Prostate gland (tissue), 2 donors: ENCODE measurements at regions not wholly inside any gene's neighbourhood (a gene's known extent, or its start where the extent isn't known, plus 50 kb on each side); places are given as distances from the start of the nearest gene placed in this dataset.

ENCODE experiments used
- DNase-seq: peaks from one replicate; pipeline ENCODE4 v3.0.0-alpha.2; 2019; ENCODE audit warnings: low spot score
- H3K27ac ChIP-seq, 2 donors: fragments of 200-600 bp; sonication (generic); 2 replicates each; pipeline ENCODE4 v1.5.1; 2017 to 2019
- H3K27me3 ChIP-seq: fragments of 200-600 bp; sonication (generic); replicated peaks from 2 replicates; pipeline ENCODE4 v1.5.1; 2019; ENCODE audit not compliant: insufficient read depth
- H3K36me3 ChIP-seq, 2 donors: fragments of 200-600 bp; sonication (generic); 1 replicate in 1 of 2; 2 replicates in 1 of 2; pipeline versions ENCODE4 v1.5.1 to v1.8.1; 2017 to 2019
- H3K4me1 ChIP-seq: fragments of 200-600 bp; sonication (generic); replicated peaks from 2 replicates; pipeline ENCODE4 v1.5.1; 2019
- H3K4me3 ChIP-seq, 2 donors: fragments of 200-600 bp; sonication (generic); 2 replicates each; pipeline ENCODE4 v1.5.1; 2017 to 2019
- H3K9me3 ChIP-seq: fragments of 200-600 bp; sonication (generic); 2 replicates; pipeline ENCODE4 v1.5.1; 2017
- POLR2A ChIP-seq: fragments of 450-650 bp; IDR thresholded peaks from one replicate; pipeline ENCODE4 v1.6.1; 2016; ENCODE audit warnings: antibody characterized with exemption, mild to moderate bottlenecking
- POLR2AphosphoS5 ChIP-seq: sonication (generic); formaldehyde crosslinking; IDR thresholded peaks from one replicate; pipeline ENCODE4 v1.6.1; 2017; ENCODE audit warnings: antibody characterized with exemption
- WGBS: methylation state at CpG from one replicate; pipeline ENCODE4 v1.1.5; 2018; 5-methylcytosine and 5-hydroxymethylcytosine counted together
- intact Hi-C: fragments of 100-400 bp; cut with DNase I; formaldehyde crosslinking; loops from one replicate; pipeline ENCODE4 v1.14.2; 2022
- TF ChIP-seq, protein P1 (sequence below), 4 experiments: fragments of 200-600 bp in 2 of 4; fragments of 450-650 bp in 2 of 4; sonication (generic) in 2 of 4; IDR thresholded peaks; 1 replicate in 3 of 4; 2 replicates in 1 of 4; pipeline ENCODE4 v1.5.1; 2016 to 2019; ENCODE audit warnings: antibody characterized with exemption in 4 of 4, mild to moderate bottlenecking in 2 of 4, moderate library complexity in 2 of 4

DNA sequence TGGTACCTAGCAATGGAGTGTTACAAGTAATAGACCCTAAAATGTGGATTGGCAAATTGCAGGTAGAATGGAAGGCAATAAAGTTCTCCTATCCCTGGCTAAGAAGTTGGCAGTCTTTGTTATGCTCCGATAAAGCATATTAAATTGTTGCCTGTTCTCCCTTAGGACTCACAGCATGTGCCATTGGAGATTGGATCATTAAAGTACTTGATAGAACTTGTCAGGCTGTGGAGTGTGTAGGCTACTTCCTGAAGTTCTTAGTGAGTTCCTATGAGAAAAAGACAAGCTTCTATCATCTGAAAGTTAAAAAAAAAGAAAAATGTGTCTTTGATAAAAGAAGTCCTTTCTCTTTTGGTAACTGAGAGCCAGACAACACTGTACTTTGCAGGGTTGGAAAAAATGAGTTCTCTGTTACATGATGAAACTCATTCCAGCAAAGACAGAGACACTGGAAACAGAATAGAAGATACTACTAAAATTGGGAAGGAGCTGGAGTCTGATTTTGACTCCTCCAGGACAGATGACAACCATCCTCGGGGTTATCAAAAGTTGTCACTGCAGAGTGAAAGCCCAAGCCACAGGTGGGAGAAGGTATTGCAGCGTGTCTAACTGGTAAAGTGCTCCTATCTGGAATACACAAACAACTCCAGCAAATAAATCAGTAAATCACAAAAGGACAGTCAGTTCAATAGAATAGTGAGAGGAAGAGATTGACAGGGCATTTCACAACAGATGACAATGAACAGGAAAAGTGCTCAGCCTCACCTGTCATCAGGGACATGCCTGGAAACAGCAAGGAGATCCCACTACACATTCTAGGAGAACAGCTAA lies 87.5 kb upstream of the WDR26 start:
- Histone ChIP-seq H3K36me3 (peaks cover 0 to 2% of the 10 kb centered on the region in 2 donors), H3K27ac (no peak overlapping the region), H3K9me3 (no peaks in the 10 kb centered on the region), H3K27me3 (no peaks in the 10 kb centered on the region), H3K4me3 (no peak overlapping the region), H3K4me1 (no peaks in the 10 kb centered on the region)
- 61% methylated on average over 3 of the region's 3 CpGs for WGBS
- TF ChIP-seq POLR2AphosphoS5 (no peak), POLR2A (no peak)
- TF ChIP-seq, protein P1, sequence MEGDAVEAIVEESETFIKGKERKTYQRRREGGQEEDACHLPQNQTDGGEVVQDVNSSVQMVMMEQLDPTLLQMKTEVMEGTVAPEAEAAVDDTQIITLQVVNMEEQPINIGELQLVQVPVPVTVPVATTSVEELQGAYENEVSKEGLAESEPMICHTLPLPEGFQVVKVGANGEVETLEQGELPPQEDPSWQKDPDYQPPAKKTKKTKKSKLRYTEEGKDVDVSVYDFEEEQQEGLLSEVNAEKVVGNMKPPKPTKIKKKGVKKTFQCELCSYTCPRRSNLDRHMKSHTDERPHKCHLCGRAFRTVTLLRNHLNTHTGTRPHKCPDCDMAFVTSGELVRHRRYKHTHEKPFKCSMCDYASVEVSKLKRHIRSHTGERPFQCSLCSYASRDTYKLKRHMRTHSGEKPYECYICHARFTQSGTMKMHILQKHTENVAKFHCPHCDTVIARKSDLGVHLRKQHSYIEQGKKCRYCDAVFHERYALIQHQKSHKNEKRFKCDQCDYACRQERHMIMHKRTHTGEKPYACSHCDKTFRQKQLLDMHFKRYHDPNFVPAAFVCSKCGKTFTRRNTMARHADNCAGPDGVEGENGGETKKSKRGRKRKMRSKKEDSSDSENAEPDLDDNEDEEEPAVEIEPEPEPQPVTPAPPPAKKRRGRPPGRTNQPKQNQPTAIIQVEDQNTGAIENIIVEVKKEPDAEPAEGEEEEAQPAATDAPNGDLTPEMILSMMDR (IDR thresholded peaks at IDR 0.05), result peak in 1 of 4 experiments; percentile 21
- intact Hi-C loops, result no loop called here
- no peak for DNase-seq

DNA sequence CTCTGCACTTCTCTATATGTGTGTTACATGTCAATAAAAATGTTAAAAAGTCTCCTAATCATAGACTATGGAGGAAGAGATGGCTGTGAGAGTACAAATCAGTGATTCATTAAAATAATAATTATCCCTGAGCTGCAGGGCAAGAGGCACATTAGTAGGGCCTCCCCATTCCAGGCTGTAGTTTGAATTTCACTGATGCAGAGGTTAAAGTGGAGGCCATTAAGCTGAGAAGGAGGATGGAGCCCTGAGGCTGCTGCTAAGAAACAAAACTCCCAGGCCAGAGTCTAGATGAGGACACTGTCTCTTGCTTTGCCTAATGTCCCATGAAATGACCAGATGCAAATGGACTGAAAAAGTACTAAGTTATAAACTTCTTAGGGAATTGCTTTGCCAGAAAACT lies 89.1 kb upstream of the WDR26 start:
- Histone ChIP-seq H3K27ac (no peak overlapping the region), H3K36me3 (no peaks in the 10 kb centered on the region), H3K9me3 (no peaks in the 10 kb centered on the region), H3K27me3 (no peaks in the 10 kb centered on the region), H3K4me1 (no peaks in the 10 kb centered on the region), H3K4me3 (no peak overlapping the region)
- no peak for DNase-seq
- no peak for TF ChIP-seq POLR2AphosphoS5
- TF ChIP-seq POLR2A, result no peak
- TF ChIP-seq, protein P1 (IDR thresholded peaks at IDR 0.05), result no peak
- intact Hi-C loops, result no loop called here

DNA sequence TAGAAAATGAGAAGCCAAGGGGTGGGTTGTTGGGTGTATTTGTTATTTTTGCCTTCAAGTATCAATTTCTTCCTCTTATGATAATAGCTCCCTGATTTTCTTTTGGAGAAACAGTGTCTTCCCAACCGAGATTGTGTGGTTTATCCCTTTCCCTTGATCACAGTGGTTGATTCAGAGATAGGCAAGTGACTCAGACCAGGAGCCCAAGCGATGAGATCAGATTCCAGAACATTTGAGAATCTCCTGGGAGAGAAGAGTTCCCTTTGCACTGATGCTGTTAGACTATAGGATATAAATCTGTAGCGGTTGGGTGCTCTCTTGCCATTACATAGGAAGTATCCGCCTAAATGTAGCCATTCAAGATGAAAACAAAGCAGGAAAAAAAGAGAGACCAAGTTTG lies 90.1 kb upstream of the WDR26 start:
- H3K4me1 ChIP-seq, result no peaks in the 10 kb centered on the region
- DNase-seq, result no peak
- H3K27ac ChIP-seq, result no peak overlapping the region
- no peak overlapping the region for H3K4me3 ChIP-seq
- TF ChIP-seq, protein P1 (IDR thresholded peaks at IDR 0.05), result no peak
- TF ChIP-seq POLR2A, result no peak
- TF ChIP-seq POLR2AphosphoS5, result no peak
- H3K27me3 ChIP-seq, result no peaks in the 10 kb centered on the region
- WGBS, result 92% methylated on average over 4 of the region's 4 CpGs
- H3K9me3 ChIP-seq, result no peaks in the 10 kb centered on the region
- intact Hi-C loops, result no loop called here
- no peaks in the 10 kb centered on the region for H3K36me3 ChIP-seq

DNA sequence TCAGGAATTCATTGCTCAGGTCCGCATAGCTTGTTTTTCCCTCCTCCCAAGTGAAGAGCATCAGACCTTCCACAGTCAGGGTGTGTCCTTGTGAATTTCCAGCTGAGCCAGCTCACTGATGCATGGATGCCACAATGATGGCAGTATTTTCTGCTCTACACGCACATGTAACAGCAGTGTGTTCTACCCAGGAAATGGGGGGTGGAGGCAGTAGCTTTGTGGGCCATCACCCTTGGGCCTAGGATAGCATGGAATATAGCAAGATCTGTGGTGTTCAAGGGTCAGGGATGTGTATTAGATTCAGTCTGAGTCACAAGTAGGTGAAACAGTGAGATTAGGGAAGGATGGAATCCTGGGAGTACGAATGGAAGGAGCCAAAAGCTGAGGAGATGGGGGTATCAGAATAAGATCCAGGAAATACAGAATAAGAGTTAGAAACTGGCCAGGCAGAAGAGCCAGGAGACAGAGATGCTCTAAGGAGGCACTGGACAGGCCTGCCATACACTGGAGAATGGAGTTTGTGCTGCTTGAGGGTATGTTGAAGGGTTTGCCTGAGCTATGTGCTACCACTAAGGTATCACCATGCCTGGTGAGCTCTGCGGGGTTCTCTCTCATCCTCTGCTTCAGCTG lies 90.6 kb upstream of the CNIH3 start:
- H3K36me3 ChIP-seq, result no peaks in the 10 kb centered on the region
- no peak overlapping the region for H3K4me3 ChIP-seq
- TF ChIP-seq, protein P1 (IDR thresholded peaks at IDR 0.05), result no peak
- TF ChIP-seq POLR2AphosphoS5, result no peak
- no peak for TF ChIP-seq POLR2A
- 95% methylated on average over 4 of the region's 4 CpGs for WGBS
- H3K27ac ChIP-seq, result no peak overlapping the region
- no peaks in the 10 kb centered on the region for H3K27me3 ChIP-seq
- H3K9me3 ChIP-seq, result no peaks in the 10 kb centered on the region
- DNase-seq, result no peak
- H3K4me1 ChIP-seq, result no peaks in the 10 kb centered on the region
- intact Hi-C loops, result no loop called here

DNA sequence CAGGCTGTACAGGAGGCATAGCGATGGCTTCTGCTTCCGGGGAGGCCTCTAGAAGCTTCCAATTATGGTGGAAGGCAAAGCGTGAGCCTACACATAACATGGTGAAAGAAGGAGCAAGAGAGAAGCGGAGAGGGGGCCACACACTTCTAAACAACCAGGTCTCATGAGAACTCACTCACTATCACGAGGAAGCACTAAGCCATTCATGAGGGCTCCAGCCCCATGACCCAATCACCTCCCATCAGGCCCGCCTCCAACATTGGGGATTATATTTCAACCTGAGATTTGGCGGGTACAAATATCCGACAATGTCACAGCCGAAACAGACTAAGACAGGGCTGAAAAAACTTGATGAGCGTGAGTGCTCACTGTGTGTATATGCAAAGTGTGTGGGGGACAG lies 89.3 kb upstream of the CNIH3 start:
- WGBS, result 90% methylated on average over 10 of the region's 10 CpGs
- intact Hi-C loops, result no loop called here
- no peaks in the 10 kb centered on the region for H3K36me3 ChIP-seq
- H3K4me3 ChIP-seq, result no peak overlapping the region
- DNase-seq, result no peak
- no peak overlapping the region for H3K27ac ChIP-seq
- no peaks in the 10 kb centered on the region for H3K27me3 ChIP-seq
- no peaks in the 10 kb centered on the region for H3K9me3 ChIP-seq
- no peaks in the 10 kb centered on the region for H3K4me1 ChIP-seq
- TF ChIP-seq POLR2AphosphoS5, result no peak
